GM12878 (cell line): ENCODE measurements at regions not wholly inside any gene's neighbourhood (a gene's known extent, or its start where the extent isn't known, plus 50 kb on each side); places are given as distances from the start of the nearest gene placed in this dataset.

Source experiments
- ATAC-seq: fragments of 200-7000 bp; cut with Tn5 transposase; 3 replicates; pipeline ENCODE4 v1.9.1; 2020; ENCODE audit warnings: mild to moderate bottlenecking, moderate library complexity
- BruUV-seq: library from RNA; stranded (reverse); fragments of 400-500 nt; replicated peaks from 2 replicates; lab custom pipeline; 2021; lab: Mats Ljungman, UMichigan
- CTCF ChIA-PET: fragments of 300-600 bp; sonication (Branson Sonifier 250); formaldehyde crosslinking; extraction: SDS; loops from one replicate; lab custom pipeline; 2021; ENCODE audit warnings: inconsistent platforms; lab: Yijun Ruan, JAX
- POLR2A ChIA-PET: fragments of 350-600 bp; formaldehyde crosslinking; extraction: SDS; loops from one replicate; lab custom pipeline; 2021; ENCODE audit warnings: inconsistent platforms; lab: Charles Lee
- RAD21 ChIA-PET: fragments of 300-600 bp; sonication (Branson Sonifier 250); formaldehyde crosslinking; loops from one replicate; lab custom pipeline; 2023; ENCODE audit warnings: antibody characterized with exemption; ENCODE audit not compliant: unreplicated experiment; lab: Charles Lee
- SMC1A ChIA-PET: fragments of 300-600 bp; sonication (Branson Sonifier 250); formaldehyde crosslinking; loops from one replicate; lab custom pipeline; 2023; ENCODE audit not compliant: unreplicated experiment, uncharacterized antibody; lab: Charles Lee
- DNase-seq: peaks from one replicate; pipeline ENCODE4 v3.0.0-alpha.2; 2011; ENCODE audit warnings: low read depth, low spot score
- FAIRE-seq: peaks from 3 replicates; lab custom pipeline; 2011; peaks lifted over from hg19 to GRCh38; lab: Jason Lieb, UNC
- H2AFZ ChIP-seq: 2 replicates; pipeline ENCODE4 v1.6.0; 2011; ENCODE audit warnings: low read depth, low read length, control low read depth; ENCODE audit not compliant: control insufficient read depth
- H3K27ac ChIP-seq: 2 replicates; pipeline ENCODE4 v1.5.1; 2011; ENCODE audit warnings: control low read depth; ENCODE audit not compliant: control insufficient read depth, insufficient read depth
- H3K27me3 ChIP-seq, 2 experiments: replicated peaks in 1 of 2; 2 replicates each; pipeline versions ENCODE4 v1.6.0 to v1.6.1; 2011; ENCODE audit warnings: low read length in 1 of 2; ENCODE audit not compliant: control insufficient read depth in 2 of 2, insufficient read depth in 2 of 2
- H3K36me3 ChIP-seq, 2 experiments: 2 replicates each; pipeline ENCODE4 v1.5.1; 2011; ENCODE audit warnings: low read length in 1 of 2; ENCODE audit not compliant: control insufficient read depth in 2 of 2, insufficient read depth in 2 of 2
- H3K4me1 ChIP-seq: 2 replicates; pipeline ENCODE4 v1.6.1; 2011; ENCODE audit warnings: mild to moderate bottlenecking, low read length, moderate library complexity, mixed read lengths; ENCODE audit not compliant: control insufficient read depth, insufficient read depth
- H3K4me2 ChIP-seq: 2 replicates; pipeline ENCODE4 v1.6.0; 2011; ENCODE audit warnings: control low read depth; ENCODE audit not compliant: control insufficient read depth, insufficient read depth
- H3K4me3 ChIP-seq: fragments of 200-600 bp; sonication (generic); 2 replicates; pipeline ENCODE4 v1.5.1; 2016
- H3K79me2 ChIP-seq: 2 replicates; pipeline ENCODE4 v1.6.0; 2011; ENCODE audit warnings: low read length; ENCODE audit not compliant: control insufficient read depth, insufficient read depth
- H3K9ac ChIP-seq: 2 replicates; pipeline ENCODE4 v1.8.0; 2011; ENCODE audit warnings: low read length, control low read depth, mixed read lengths; ENCODE audit not compliant: control insufficient read depth, insufficient read depth
- H3K9me3 ChIP-seq: replicated peaks from 3 replicates; pipeline ENCODE4 v1.5.1; 2011; ENCODE audit warnings: mild to moderate bottlenecking, low read length; ENCODE audit not compliant: control insufficient read depth, insufficient read depth
- H4K20me1 ChIP-seq: 2 replicates; pipeline ENCODE4 v1.6.0; 2011; ENCODE audit not compliant: control insufficient read depth, insufficient read depth
- ETV6 ChIP-seq, 2 experiments: fragments of 450-650 bp in 1 of 2; IDR thresholded peaks in 1 of 2; conservative IDR thresholded peaks in 1 of 2; 2 replicates each; pipeline ENCODE4 v1.6.1; 2014; ENCODE audit warnings: antibody characterized with exemption in 1 of 2, borderline replicate concordance in 1 of 2, low read depth in 1 of 2, mild to moderate bottlenecking in 1 of 2, moderate library complexity in 1 of 2
- FOS ChIP-seq: IDR thresholded peaks from 3 replicates; pipeline ENCODE4 v1.6.1; 2011; ENCODE audit warnings: borderline replicate concordance; ENCODE audit not compliant: insufficient read length; ENCODE audit errors: extremely low read depth
- IKZF2 ChIP-seq, 2 experiments: fragments of 450-650 bp; IDR thresholded peaks; 2 replicates each; pipeline ENCODE4 v1.6.1; 2017; ENCODE audit warnings: mild to moderate bottlenecking in 2 of 2, moderate library complexity in 2 of 2
- MTA2 ChIP-seq: fragments of 450-650 bp; IDR thresholded peaks from 2 replicates; pipeline ENCODE4 v1.6.1; 2016; ENCODE audit warnings: low read depth, mild to moderate bottlenecking, moderate library complexity
- SPI1 ChIP-seq: IDR thresholded peaks from 2 replicates; pipeline ENCODE4 v1.6.1; 2011; ENCODE audit warnings: low read depth, mild to moderate bottlenecking, low read length, moderate library complexity, borderline replicate concordance; ENCODE audit not compliant: insufficient read depth
- WGBS: methylation state at CpG from one replicate; pipeline ENCODE4 v1.1.6; 2016; ENCODE audit warnings: low lambda C conversion rate; ENCODE audit not compliant: insufficient replicate concordance, insufficient coverage; ENCODE audit errors: missing lambda C conversion rate; 5-methylcytosine and 5-hydroxymethylcytosine counted together
- in situ Hi-C: fragments of 300-500 bp; cut with MboI; formaldehyde crosslinking; loops from 9 replicates; pipeline ENCODE4 v1.14.3; 2018; ENCODE audit warnings: mixed read lengths
- intact Hi-C: fragments of 100-400 bp; cut with micrococcal nuclease; formaldehyde crosslinking; loops from one replicate; pipeline ENCODE4 v1.14.2; 2022; ENCODE audit not compliant: unreplicated experiment

DNA sequence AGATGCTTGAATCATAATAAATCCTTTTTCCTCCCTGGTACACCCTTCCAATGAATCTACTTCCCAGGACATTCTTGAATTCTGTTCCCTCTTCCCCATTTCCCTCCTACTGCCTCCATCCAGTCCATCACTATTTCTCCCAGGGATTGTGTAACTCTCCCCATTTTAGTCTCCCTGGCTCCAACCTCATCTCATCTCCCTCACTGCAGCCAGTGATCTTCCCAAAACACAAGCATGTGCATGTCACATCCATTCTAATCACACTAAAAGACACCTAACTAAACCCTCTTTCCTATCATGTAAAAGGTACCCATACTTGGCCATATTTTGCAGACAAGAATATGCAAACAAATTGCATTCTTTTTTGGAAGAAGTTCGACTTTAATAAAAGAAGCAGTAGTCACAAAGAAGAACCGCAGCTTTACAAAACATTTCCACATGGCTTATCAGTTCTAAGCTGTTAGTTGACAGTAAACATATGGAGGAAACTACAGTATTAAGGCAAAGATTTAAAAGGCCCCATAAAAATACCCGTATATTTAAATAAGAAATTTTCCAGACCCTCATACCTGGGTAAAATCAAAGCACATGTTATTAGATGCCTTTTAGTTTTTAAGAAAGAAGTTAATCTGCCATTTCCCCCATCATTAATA, 111.0 kb downstream of the KCTD12 start:
- CTCF ChIA-PET, result no interaction called here
- BruUV-seq, result no TSS peak
- TF ChIP-seq ETV6 (conservative IDR thresholded peaks at IDR 0.05 in 1 of 2, IDR thresholded peaks at IDR 0.05 in 1 of 2; ENCODE audit: borderline replicate concordance in 1 of 2, low read depth in 1 of 2) (no peak), SPI1 (no peak), FOS (no peak), IKZF2 (IDR thresholded peaks at IDR 0.05) (no peak)
- no peak for ATAC-seq
- Histone ChIP-seq H3K9ac (no peak overlapping the region), H2AFZ (no peak overlapping the region), H3K36me3 (no peaks in the 10 kb centered on the region), H3K4me3 (no peak overlapping the region), H3K27me3 (no peaks in the 10 kb centered on the region), H3K27ac (no peak overlapping the region), H3K79me2 (no peaks in the 10 kb centered on the region), H3K9me3 (no peaks in the 10 kb centered on the region), H4K20me1 (no peaks in the 10 kb centered on the region), H3K4me1 (no peaks in the 10 kb centered on the region), H3K4me2 (no peak overlapping the region)
- SMC1A ChIA-PET, result no interaction called here
- POLR2A ChIA-PET, result no interaction called here
- RAD21 ChIA-PET, result no interaction called here
- in situ Hi-C loops, result no loop called here
- 67% methylated on average over 3 of the region's 3 CpGs for WGBS
- intact Hi-C loops, result no loop called here
- FAIRE-seq, result no peak
- DNase-seq, result no peak

DNA sequence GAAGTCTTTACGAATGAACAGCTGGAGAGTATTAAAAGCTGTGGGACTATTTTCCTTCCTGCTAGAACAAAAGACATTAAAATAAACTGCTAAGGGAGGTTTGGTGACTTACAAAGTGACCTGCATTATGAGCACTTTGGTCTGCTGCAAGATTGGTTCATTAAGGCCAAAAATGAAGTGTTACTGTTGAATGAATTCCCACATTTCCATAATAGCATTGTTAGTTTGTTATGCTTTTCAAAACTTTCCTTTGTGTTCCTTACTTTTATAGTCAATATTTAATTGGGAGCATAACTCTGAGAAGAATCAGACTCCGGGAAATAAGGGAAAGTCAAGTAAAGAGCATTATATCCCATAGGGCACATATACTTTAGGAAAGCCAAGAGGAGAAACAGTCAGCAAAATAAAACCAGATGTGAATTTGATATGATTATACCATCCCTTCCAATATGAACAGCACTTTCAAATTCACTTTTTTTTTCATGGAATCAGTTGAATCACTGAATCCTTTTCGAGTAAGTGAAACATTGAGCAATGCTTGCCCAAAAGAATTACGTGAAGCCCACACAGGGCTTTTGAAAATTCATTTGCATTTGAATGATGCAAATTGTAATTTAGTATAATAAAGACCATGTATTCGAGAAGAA, 112.6 kb downstream of the KCTD12 start:
- in situ Hi-C loops, result no loop called here
- no peak overlapping the region for H3K9ac ChIP-seq
- CTCF ChIA-PET, result no interaction called here
- no peak overlapping the region for H2AFZ ChIP-seq
- SMC1A ChIA-PET, result interaction anchor here (1.0 kb wide), 1 partner anchor 22 kb away, joined by 4 read pairs; no protein-coding TSS in a partner anchor
- no peak for TF ChIP-seq MTA2
- TF ChIP-seq, all 136 proteins: peak for 0
- POLR2A ChIA-PET, result no interaction called here
- H4K20me1 ChIP-seq, result no peaks in the 10 kb centered on the region
- no TSS peak for BruUV-seq
- RAD21 ChIA-PET, result interaction anchor here (0.8 kb wide), 1 partner anchor 51 kb away, joined by 3 read pairs; no protein-coding TSS in a partner anchor
- H3K4me2 ChIP-seq, result no peak overlapping the region
- no peak for DNase-seq
- intact Hi-C loops, result no loop called here
- no peaks in the 10 kb centered on the region for H3K27me3 ChIP-seq
- H3K27ac ChIP-seq, result no peak overlapping the region
- FAIRE-seq, result no peak
- no peaks in the 10 kb centered on the region for H3K79me2 ChIP-seq
- 52% methylated on average over 5 of the region's 5 CpGs for WGBS
- no peaks in the 10 kb centered on the region for H3K36me3 ChIP-seq
- ATAC-seq, result no peak
- H3K4me3 ChIP-seq, result no peak overlapping the region
- no peaks in the 10 kb centered on the region for H3K4me1 ChIP-seq
- H3K9me3 ChIP-seq, result no peaks in the 10 kb centered on the region
